SU-DHL-6 (cell line): ENCODE measurements at regions not wholly inside any gene's neighbourhood (a gene's known extent, or its start where the extent isn't known, plus 50 kb on each side); places are given as distances from the start of the nearest gene placed in this dataset.

Source experiments
- CTCF ChIP-seq: fragments of 200-600 bp; sonication (generic); IDR thresholded peaks from one replicate; pipeline ENCODE4 v1.5.1; 2017; ENCODE audit warnings: antibody characterized with exemption, mild to moderate bottlenecking, low read length, moderate library complexity; ENCODE audit not compliant: insufficient read depth, poor library complexity, severe bottlenecking
- EZH2phosphoT487 ChIP-seq: fragments of 200-600 bp; sonication (generic), shearing (Covaris generic); conservative IDR thresholded peaks from 2 replicates; pipeline ENCODE4 v1.6.1; 2018; ENCODE audit warnings: mild to moderate bottlenecking, antibody characterized with exemption, low read length, moderate library complexity, mixed read lengths

- TF ChIP-seq EZH2phosphoT487 (no peak), CTCF (no peak)
Observed at GRCh38 chr1:30310966-30311742, 412.2 kb downstream of the MATN1 start.
